GM11168 (cell line): ENCODE measurements at regions not wholly inside any gene's neighbourhood (a gene's known extent, or its start where the extent isn't known, plus 50 kb on each side); places are given as distances from the start of the nearest gene placed in this dataset.
"Not testable (repeated sequence)": the region's sequence is repeated elsewhere in the genome, so short reads cannot be mapped to it uniquely, and the experiment has no call there.

Experiments
- in situ Hi-C: fragments of 300-500 bp; cut with MboI; formaldehyde crosslinking; loops from one replicate; pipeline ENCODE4 v1.12.0; 2022; ENCODE audit warnings: low sequenced_read_pairs; ENCODE audit not compliant: unreplicated experiment

DNA sequence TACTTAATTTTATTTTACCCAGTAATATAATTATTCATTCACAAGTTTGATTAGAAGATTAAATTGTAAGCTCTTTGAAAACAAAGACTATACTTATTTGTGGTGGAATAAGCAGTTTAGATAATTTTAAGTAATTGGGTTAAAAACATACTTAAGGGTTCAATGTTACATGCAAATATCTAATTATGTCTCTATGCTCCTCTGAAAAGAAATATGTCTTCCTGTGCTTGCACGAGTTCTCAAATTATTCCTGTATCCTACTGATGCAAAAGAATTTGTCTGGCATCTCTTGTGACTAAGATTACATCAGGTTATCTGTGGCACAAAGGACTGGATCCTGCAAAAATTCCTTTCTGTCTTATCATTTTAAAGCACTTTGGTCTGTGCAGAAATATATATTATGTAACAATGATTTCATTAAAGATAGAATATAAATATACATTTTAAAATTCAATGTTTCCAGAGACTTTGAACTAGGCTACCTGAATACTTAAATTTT lies 416.7 kb downstream of the COL11A1 start:
- in situ Hi-C loops, result no loop called here

DNA sequence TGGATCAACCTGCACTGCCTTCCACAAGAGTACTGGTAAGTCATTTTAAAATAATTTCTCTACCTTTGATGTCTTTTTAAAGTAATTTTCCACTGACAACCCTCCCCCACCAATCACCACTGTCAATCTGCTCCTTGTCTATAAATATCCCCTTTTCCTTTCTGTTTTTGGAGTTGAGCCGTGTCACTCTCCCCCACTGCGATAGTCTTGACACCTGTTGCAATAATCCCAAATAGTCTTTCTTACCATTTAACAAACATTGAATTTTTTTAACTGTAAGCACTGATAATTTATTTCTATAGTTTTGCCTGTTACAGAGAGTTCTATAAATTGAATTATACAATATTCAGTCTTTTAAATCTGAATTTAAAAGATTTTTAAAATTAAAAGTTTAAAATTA lies 420.9 kb downstream of the COL11A1 start:
- in situ Hi-C loops, result no loop called here

- in situ Hi-C loops, result no loop called here
These were observed 446.8 kb downstream of the COL11A1 start for GRCh38 chr1:102661481-102661880.

DNA sequence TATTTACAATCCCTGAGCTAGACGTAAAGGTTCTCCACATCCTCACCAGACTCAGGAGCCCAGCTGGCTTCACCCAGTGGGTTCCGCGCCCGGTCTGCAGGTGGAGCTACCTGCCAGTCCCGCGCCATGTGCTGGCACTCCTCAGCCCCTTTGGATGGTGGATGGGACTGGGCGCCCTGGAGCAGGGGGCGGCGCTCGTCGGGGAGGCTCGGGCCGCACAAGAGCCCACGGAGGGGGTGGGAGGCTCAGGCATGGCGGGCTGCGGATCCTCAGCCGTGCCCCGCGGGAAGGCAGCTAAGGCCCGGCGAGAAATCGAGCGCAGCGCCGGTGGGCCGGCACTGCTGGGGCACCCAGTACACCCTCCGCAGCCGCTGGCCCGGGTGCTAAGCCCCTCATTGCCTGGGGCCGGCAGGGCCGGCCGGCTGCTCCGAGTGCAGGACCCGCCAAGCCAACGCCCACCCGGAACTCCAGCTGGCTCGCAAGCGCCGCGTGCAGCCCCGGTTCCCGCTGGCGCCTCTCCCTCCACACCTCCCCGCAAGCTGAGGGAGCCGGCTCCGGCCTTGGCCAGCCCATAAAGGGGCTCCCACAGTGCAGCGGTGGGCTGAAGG lies 448.3 kb downstream of the COL11A1 start:
- in situ Hi-C loops, result not testable (repeated sequence)

GRCh38 chr1:102655034-102655433 lies 453.3 kb downstream of the COL11A1 start:
- in situ Hi-C loops, result no loop called here

- in situ Hi-C loops, result no loop called here
These were observed 467.4 kb downstream of the COL11A1 start for GRCh38 chr1:102640872-102641271.

DNA sequence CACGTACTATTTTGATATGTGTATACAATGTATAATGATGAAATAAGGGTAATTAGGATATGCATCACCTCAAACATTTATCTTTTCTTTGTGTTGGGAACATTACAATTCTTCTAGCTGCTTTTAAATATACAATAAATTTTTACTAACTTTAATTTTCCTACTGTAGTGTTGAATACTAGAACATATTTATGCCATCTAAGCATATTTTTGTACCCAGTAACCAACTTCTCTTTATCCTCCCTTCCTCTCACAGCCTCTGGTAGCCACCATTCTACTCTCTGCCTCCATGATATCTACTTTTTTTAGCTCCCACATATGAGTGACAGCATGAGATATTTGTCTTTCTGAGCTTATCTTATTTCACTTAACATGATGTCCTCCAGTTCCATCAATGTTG lies 468.0 kb downstream of the COL11A1 start:
- in situ Hi-C loops, result no loop called here

DNA sequence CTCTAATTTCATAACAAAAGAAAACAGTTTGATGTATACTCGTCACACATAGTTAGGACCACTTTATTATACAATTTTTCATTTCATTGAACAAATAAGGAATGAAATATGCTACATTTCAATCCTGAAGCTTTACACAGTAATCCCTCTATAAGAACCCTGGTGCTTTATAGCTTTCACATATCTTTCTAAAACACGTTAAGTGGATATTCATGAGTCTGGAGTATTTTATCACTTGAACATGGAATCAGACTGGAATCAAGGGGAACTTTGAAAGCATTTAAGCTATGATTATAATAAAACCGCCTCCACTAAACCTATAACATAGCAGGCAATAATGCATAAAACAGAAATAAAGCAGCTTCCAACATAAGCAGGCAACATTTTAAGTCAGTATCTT lies 476.6 kb downstream of the COL11A1 start:
- in situ Hi-C loops, result no loop called here

DNA sequence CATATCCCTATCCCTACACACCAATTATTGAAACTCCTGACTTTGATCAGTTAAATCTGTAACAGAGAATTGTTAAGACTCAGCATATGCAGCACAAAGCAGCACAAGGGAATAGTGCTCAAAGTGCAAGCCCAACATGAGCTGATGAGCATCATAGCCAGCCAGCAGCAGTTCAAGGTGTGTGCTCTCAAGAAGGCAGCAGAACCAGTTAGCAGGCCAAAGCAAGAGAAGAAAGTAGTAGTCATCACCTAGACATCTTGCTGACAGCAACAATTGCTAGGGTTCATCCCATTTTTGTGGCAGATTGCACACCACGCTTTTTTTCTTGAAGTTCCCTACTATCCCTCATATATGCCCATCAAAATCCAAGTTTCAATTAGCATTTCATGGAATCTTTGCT lies 478.3 kb downstream of the COL11A1 start:
- in situ Hi-C loops, result no loop called here

- in situ Hi-C loops, result no loop called here
These were observed 480.2 kb downstream of the COL11A1 start for GRCh38 chr1:102628109-102628613.

DNA sequence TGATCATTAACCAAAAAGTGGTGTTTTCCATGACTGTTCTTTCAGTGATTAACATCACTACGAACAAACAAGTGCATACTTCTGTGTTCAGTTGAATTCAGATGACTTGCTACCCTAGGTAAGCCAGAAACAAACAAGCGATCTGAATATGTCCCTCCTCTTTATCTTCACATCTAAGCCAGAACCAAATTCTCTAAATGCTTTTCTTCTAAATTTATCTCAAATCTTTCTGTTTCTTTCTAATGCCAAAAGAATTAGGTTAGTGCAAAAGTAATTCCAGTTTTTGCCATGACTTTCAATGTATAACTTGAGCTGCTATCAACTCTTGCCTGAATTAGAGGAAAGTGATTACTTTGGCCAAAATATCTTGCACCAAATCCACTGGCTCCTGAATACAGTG lies 481.2 kb downstream of the COL11A1 start:
- in situ Hi-C loops, result no loop called here

DNA sequence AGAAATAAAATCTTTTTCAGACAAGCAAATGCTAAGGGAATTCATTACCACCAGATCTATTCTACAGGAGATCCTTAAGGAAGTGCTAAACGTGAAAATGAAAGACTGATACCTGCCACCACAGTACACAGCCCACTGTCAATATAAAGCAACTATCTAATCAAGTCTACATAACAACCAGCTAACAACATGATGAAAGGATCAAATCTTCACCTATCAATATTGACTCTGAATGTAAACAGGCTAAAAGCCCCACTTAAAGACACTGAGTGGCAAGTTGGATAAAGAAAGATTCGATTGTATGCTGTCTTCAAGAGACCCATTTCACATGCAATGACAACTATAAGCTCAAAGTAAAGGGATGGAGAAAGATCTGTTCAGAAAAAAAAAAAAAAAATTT lies 492.4 kb downstream of the COL11A1 start:
- in situ Hi-C loops, result no loop called here

DNA sequence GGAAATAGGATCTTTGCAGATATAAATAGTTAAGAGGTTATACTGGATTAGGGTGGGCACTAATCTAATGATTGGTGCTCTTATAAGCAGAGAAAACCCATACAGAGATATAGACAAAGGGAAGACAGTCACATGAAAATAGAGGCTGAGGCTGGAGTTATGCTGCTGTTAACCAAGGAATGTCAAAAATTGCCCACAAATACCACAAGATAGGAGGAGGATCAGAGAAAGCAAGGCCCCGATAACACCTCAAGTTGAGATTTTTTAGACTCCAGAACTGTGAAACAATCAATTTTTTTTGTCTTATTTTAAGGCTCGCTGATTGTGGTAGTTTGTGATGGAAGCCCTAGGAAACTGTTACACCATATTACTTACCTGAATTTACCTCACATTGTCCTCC lies 513.2 kb downstream of the COL11A1 start:
- in situ Hi-C loops, result no loop called here

DNA sequence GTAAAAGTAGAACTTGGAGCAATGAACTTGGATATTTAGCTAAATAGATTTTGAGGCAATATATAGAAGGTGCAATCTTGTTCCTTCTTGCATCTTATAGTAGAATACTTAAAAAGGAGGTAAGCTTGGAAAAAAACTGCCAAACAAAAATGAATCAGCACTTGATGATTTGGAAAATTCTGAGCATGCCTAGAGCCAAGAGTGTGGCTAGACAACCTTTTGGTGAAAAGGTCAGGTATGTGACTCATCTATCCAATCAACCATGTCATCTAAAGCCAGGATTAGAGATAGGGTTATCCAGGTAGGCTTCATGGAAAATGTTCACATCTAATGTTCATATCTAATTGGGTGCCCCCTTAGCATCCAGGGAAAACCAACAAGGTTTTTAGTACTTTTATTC lies 515.0 kb downstream of the COL11A1 start:
- in situ Hi-C loops, result no loop called here

DNA sequence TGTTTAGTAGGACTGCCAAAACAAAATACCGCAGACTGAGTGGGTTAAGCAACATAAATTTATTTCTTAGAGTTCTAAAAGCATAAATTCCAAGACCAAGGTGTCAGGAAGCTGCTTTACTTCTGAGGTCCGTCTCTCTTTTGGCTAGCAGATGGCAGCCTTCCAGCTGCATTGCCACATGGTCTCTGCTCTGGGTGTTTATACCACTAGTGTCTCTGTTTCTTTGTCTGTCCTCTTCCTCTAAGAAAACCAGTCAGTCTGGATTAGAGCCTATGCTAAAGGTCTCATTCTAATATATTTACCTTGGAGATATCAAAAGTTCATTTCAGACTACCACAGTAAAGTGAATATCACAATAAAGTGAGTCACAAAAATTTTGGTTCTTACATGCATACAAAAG lies 519.8 kb downstream of the COL11A1 start:
- in situ Hi-C loops, result no loop called here

DNA sequence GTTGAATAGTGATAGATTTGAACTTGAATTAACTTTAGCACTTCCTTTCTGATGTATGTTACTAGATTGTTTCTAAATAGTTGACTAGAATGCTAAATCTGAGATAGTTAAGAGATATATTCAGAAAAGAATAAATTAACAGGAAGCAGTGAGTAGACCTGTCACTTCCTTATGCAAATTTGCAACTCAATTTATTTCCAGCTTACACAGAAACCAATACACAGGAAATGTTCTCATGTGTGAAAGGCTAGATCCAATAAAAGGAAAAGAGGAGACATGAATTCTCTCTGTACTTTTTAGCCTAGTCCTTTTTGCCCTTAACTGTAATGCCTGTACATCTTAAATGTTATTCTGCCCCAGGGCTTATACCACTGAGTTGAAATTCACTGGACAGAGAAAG lies 522.3 kb downstream of the COL11A1 start:
- in situ Hi-C loops, result no loop called here

- in situ Hi-C loops, result no loop called here
These were observed 527.5 kb downstream of the COL11A1 start for GRCh38 chr1:102580806-102581205.

DNA sequence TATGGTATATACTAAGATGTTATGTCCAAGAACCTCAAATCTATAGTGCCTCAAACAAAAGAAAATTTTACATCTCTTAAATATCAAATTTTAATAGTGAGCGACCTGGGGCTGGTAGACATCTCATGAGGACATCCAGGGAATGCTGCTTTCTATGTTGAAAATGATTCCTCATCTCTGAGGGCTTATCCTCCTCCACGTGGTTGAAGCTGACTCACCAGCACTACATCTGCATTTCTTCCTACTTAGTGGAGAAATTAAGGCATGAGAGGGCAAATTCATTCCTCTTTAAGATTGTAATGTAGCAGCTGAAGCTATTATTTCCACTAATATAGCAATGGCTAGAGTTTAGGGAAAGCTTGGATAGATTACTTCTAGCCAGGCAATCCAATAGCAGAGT lies 529.5 kb downstream of the COL11A1 start:
- in situ Hi-C loops, result no loop called here

GRCh38 chr1:102572637-102573036 lies 535.7 kb downstream of the COL11A1 start:
- in situ Hi-C loops, result no loop called here

DNA sequence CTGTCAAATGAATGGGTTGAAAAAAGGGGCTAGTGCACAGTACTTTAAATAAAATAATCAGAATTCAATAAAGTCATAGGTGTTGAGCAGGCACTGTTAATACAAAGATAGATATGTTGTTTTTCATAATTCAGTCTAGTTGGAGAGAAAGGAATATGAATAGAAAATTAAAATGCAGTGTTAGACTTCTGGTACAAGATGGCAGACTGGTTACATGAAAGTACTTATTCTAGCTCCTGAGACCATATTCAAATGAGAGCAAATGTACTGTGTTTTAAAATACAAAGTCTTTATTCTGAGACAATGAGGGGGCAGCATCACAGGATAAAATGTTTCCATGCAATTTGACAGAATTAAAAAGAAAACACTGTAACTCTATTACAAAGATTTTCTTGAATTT lies 542.1 kb downstream of the COL11A1 start:
- in situ Hi-C loops, result no loop called here

GRCh38 chr1:102562380-102562779 lies 545.9 kb downstream of the COL11A1 start:
- in situ Hi-C loops, result no loop called here

DNA sequence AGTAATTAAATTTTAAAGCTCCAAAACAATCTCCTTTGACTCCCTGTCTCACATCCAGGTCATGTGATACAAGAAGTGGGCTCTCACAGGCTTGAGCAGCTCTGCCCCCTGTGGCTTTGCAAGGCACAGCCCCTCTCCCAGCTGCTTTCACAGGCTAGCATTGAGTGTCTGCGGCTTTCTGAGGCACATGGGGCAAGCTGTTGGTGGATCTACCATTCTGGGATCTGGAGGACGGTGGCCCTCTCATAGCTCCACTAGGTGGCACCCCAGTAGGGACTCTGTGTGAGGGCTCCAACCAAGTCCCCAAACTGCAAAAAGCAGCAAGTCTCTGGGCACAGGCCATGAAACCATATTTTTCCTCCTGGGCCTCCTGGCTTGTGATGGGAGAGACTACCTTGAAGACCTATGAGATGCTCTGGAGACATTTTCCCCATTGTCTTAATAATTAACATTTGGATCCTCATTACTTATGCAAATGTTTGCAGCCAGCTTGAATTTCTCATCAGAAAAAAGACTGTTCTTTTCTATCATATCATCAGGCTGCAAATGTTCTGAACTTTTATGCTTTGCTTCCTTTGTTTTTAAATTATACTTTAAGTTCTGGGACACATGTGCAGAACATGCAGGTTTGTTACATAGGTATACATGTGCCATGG lies 554.1 kb upstream of the OLFM3 start:
- in situ Hi-C loops, result no loop called here
